ENCODE measurements at regions not wholly inside any gene's neighbourhood (a gene's known extent, or its start where the extent isn't known, plus 50 kb on each side); places are given as distances from the start of the nearest gene placed in this dataset.
A peak's percentile ranks its signal among the peaks of the same experiment; 100 is the strongest.
"Not testable (repeated sequence)": the region's sequence is repeated elsewhere in the genome, so short reads cannot be mapped to it uniquely, and the experiment has no call there.

- no peak for DNase-seq
These were observed 1139.3 kb downstream of the HACE1 start for GRCh38 chr6:103720393-103720792.

GRCh38 chr6:103719545-103719944 lies 1140.2 kb downstream of the HACE1 start:
- no peak for DNase-seq

GRCh38 chr6:103715269-103715668 lies 1144.5 kb downstream of the HACE1 start:
- DNase-seq = no peak

GRCh38 chr6:103709236-103709635 lies 1150.5 kb downstream of the HACE1 start:
- not testable (repeated sequence) for DNase-seq

GRCh38 chr6:103707596-103708325 lies 1152.0 kb downstream of the HACE1 start:
- no peak for DNase-seq

- no peak for DNase-seq
These were observed 1160.0 kb downstream of the HACE1 start for GRCh38 chr6:103699769-103700168.

GRCh38 chr6:103687430-103687829 lies 1172.3 kb downstream of the HACE1 start:
- DNase-seq = no peak

- DNase-seq = no peak
These were observed 1179.6 kb downstream of the HACE1 start for GRCh38 chr6:103680116-103680515.

- DNase-seq = no peak
These were observed 1182.4 kb downstream of the HACE1 start for GRCh38 chr6:103677290-103677689.

- no peak for DNase-seq
These were observed 1183.8 kb downstream of the HACE1 start for GRCh38 chr6:103675807-103676406.

GRCh38 chr6:103674790-103675189 lies 1184.9 kb downstream of the HACE1 start:
- DNase-seq = no peak

GRCh38 chr6:103672169-103672568 lies 1187.5 kb downstream of the HACE1 start:
- DNase-seq = no peak

GRCh38 chr6:103629613-103630012 lies 1230.1 kb downstream of the HACE1 start:
- DNase-seq = no peak

- DNase-seq = no peak
These were observed 1242.1 kb downstream of the HACE1 start for GRCh38 chr6:103617642-103618041.

- no peak for DNase-seq
These were observed 1272.0 kb downstream of the HACE1 start for GRCh38 chr6:103587722-103588121.

GRCh38 chr6:103578115-103578514 lies 1281.6 kb downstream of the HACE1 start:
- DNase-seq = no peak

- peak; percentile 62 for DNase-seq
These were observed 1289.3 kb downstream of the HACE1 start for GRCh38 chr6:103570431-103570830.

- no peak for DNase-seq
These were observed 1304.8 kb downstream of the HACE1 start for GRCh38 chr6:103554911-103555310.

GRCh38 chr6:103538381-103538780 lies 1321.3 kb downstream of the HACE1 start:
- DNase-seq = no peak

GRCh38 chr6:103534814-103535213 lies 1324.9 kb downstream of the HACE1 start:
- no peak for DNase-seq

GRCh38 chr6:103534095-103534494 lies 1325.6 kb downstream of the HACE1 start:
- DNase-seq = no peak

- DNase-seq = no peak
These were observed 1337.7 kb downstream of the HACE1 start for GRCh38 chr6:103522045-103522444.

- no peak for DNase-seq
These were observed 1343.4 kb downstream of the HACE1 start for GRCh38 chr6:103516336-103516735.

- DNase-seq = no peak
These were observed 1352.7 kb downstream of the HACE1 start for GRCh38 chr6:103507052-103507451.

- no peak for DNase-seq
These were observed 1354.6 kb downstream of the HACE1 start for GRCh38 chr6:103505155-103505518.

Data from NCI-H2171 (cell line).